WTC11 (cell line): ENCODE measurements at regions not wholly inside any gene's neighbourhood (a gene's known extent, or its start where the extent isn't known, plus 50 kb on each side); places are given as distances from the start of the nearest gene placed in this dataset.

ENCODE experiments used
- CBFB ChIP-seq: sonication (generic); formaldehyde crosslinking; IDR thresholded peaks from 2 replicates; pipeline ENCODE4 v1.8.1; 2022; ENCODE audit warnings: mild to moderate bottlenecking, low read depth, missing genetic modification reagents
- CREM ChIP-seq: sonication (generic); formaldehyde crosslinking; IDR thresholded peaks from 2 replicates; pipeline ENCODE4 v1.8.1; 2022; ENCODE audit warnings: mild to moderate bottlenecking, missing genetic modification reagents, moderate library complexity
- NFE2L1 ChIP-seq: sonication (generic); formaldehyde crosslinking; IDR thresholded peaks from 2 replicates; pipeline ENCODE4 v1.8.1; 2023; ENCODE audit warnings: missing genetic modification reagents
- RELA ChIP-seq: sonication (generic); formaldehyde crosslinking; IDR thresholded peaks from 2 replicates; pipeline ENCODE4 v1.8.1; 2022; ENCODE audit warnings: missing genetic modification reagents, mild to moderate bottlenecking, borderline replicate concordance
- SOX15 ChIP-seq: fragments of 250-450 bp; sonication (Bioruptor Pico); IDR thresholded peaks from 2 replicates; pipeline ENCODE4 v1.9.0; 2021; ENCODE audit warnings: mild to moderate bottlenecking

- TF ChIP-seq CBFB (CRISPR knock-in tag): no peak
- no peak for TF ChIP-seq NFE2L1
- TF ChIP-seq CREM: no peak
- no peak for TF ChIP-seq SOX15 (CRISPR knock-in tag)
- TF ChIP-seq RELA: no peak
These were observed 293.3 kb downstream of the DLEU7 start for GRCh38 chr13:50550151-50550550.
